COLO668 (cell line): ENCODE measurements at regions not wholly inside any gene's neighbourhood (a gene's known extent, or its start where the extent isn't known, plus 50 kb on each side); places are given as distances from the start of the nearest gene placed in this dataset.
"Not testable (repeated sequence)": the region's sequence is repeated elsewhere in the genome, so short reads cannot be mapped to it uniquely, and the experiment has no call there.

ENCODE experiments used
- DNase-seq: peaks from one replicate; lab custom pipeline; 2025; ENCODE audit not compliant: unreplicated experiment; lab: John Stamatoyannopoulos, UW

DNA sequence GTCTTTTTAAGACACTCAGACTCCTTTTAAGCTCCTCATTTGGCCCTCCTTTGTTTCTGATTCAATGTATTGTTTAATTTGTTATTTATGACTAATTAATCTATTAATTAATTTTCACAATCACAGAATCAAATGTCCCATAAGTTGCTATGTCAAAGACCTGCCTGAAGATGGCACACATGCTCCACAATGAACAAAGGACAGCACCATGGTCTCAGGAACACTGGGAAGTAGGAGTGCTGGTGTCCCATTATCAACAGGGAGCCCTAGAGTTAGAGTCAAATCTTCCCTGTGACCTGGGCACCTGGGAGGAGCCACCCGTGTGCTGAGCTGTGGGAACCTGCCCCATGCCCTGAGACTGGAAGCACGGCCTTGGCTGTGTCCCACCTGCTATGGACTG, 1164.3 kb downstream of the RPIA start:
- not testable (repeated sequence) for DNase-seq

GRCh38 chr2:89856305-89856704, 1164.8 kb downstream of the RPIA start:
- not testable (repeated sequence) for DNase-seq

- not testable (repeated sequence) for DNase-seq
These were observed 1170.7 kb downstream of the RPIA start for GRCh38 chr2:89862164-89862563.

DNA sequence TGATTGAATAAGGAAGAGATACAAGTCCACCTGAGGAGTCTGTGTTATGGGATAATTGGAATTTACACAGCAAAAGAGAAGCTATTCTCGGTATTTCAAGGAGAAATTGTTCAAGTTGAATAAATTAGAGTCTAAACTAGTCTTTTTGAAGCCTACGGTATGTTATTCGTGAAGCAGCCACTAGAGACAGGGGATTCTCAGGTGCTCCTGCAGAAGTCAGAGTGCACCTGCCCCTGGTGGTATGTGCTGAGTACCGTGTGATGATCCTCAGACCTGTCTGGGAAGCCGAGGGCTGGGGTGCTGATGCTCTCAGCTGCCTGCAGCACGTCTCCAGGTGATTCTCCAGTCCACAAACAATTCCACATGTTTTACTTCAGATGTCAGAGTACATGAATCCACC, 1171.7 kb downstream of the RPIA start:
- DNase-seq: not testable (repeated sequence)

DNA sequence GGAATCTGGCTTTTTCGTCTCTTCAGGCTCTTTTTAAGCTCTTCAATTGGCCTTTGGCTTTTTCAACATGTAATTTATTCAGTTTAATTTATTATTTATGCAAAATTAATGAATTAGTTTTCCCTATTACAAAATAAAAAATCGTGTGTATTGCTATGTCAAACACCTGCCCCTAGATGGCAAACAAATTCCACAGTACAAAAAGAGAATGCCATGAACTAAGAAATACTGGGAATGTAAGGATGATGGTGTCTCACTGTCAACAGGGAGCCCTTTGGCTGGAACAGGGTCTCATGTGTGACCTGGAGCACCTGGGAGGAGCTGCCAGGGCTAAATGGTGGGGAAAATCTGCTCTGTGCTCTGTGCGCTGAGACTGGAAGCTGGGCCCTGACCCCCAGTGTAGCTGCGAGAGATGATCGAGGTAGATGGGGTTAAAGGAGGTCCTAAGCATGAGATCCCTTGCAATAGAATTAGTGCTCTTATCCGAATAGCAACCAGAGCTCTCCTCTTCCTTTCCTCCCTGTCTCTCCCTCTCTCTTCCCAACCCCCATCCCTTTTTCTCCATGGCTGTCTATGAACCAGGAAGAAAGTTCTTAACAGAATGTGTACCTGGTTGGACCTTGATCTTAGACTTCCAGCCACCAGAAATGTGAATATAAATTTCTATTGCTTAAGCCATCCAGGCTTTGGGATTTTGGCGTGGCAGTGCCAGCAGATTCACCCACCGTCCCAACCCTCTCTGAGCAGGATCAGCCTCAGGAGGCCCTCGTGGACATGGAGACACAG, 1183.5 kb downstream of the RPIA start:
- not testable (repeated sequence) for DNase-seq

GRCh38 chr2:89876445-89876844, 1185.0 kb downstream of the RPIA start:
- not testable (repeated sequence) for DNase-seq

DNA sequence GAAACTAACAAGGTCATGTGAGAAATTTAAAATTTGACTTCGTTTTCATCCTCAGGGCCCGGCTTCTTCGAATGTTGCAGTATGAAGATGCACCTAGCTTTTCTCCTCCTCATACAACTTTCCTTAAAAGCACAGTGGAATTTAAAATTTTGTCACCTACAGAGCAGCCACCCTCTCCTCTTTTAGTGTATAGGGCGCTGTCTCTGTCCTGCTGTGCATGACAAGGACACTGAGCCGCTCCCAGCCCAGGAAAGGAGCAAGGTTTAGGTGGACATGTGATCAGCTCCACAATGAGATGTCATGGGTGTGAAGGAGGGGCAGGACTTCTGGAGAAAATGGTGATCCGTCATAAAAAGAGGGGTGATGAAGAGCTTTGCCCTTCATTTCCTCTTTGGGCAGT, 1185.4 kb downstream of the RPIA start:
- not testable (repeated sequence) for DNase-seq

DNA sequence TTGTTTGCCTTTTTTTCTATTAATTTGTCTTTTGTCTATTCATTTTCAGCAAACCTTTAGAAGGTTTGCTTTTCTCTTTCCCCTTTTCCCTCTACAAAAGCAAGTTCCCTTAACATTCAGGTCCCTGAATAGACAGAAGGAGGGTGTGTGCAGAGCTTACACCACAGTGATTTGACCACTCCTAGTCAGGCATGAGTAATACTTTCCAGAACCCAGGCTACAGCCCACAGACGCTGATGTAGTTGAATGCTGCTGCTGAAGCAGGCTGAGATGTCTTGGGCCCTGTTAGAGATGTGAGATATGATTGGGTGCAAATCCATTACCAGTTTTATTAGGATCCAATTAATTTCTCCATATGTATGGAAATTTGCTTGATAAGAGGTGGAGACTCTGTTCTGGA, 1191.4 kb downstream of the RPIA start:
- DNase-seq: not testable (repeated sequence)

DNA sequence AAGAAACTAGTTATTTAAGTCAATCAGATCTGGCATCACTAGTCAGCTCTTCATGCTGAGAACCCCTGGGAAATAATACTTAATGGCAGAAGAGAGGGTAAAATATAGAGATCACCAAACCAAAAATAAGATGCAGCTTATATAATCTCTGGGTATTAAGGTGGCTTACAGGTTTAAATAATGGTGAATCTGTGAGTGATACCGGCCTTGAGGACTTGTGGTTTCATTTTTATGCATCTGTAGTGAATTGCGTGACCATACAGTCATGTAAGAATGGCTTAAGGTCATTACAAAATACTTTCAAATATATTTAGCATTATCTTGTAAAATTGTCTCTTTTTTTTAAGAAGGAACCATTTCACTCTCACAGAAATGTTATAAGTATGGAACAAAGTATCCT, 1192.2 kb downstream of the RPIA start:
- DNase-seq: not testable (repeated sequence)

DNA sequence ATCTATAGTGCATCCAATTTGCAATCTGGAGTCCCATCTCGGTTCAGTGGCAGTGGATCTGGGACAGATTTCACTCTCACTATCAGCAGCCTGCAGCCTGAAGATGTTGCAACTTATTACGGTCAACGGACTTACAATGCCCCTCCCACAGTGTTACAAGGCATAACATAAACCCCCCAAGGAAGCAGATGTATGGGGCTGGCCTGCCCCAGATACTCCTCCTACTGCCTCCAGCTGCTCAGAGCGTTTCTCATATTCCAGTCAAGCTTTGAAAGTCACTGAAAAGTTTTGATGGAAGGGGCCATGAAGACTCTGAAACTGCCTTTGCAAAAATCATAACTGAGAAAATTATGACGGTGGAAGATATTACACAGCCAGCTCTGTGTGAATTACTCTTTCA, 1193.6 kb downstream of the RPIA start:
- DNase-seq: not testable (repeated sequence)

DNA sequence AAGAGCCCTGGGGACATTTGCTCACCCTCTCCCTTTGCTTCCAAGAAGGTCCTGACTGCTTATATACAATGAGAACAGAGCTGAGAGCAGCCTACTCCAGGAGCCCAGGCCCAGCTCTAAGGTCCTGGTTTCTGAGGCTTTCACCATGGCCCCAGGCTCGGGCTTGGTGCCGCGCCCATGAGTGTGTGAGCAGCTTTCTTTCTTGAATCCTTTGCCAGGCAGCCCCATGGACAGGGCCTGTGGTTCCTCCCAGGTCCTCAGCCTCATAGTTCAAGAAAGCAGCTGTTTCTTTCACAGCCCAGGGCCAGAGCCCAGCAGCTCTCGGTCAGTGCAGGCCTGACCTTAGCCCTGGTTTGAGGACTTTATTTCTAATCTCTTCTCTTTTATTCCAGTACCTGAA, 1197.2 kb downstream of the RPIA start:
- not testable (repeated sequence) for DNase-seq

GRCh38 chr2:89890185-89890773, 1198.8 kb downstream of the RPIA start:
- DNase-seq: not testable (repeated sequence)

- not testable (repeated sequence) for DNase-seq
These were observed 1203.5 kb downstream of the RPIA start for GRCh38 chr2:89894988-89895387.

- not testable (repeated sequence) for DNase-seq
These were observed 1204.2 kb downstream of the RPIA start for GRCh38 chr2:89895629-89896028.

DNA sequence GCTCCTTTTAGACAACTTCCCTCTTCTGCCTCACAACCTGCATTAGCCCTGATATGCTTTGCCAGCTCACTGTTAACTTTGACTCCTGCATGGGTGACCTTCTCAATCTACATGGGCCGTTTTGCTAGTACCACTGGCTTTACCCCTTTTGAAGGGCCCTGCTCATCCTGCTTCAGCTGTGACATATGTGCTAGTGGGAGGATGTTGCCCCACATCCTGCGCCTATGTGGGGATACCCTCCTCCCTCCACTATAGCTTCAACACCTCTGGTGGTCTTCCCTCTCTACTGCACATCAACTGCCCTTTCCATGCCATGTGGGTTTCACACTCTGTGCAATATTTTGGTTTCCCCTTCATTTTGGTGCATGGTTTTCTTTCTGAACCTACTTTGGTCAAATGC, 1235.5 kb downstream of the RPIA start:
- DNase-seq: not testable (repeated sequence)

- DNase-seq: not testable (repeated sequence)
These were observed 1244.0 kb downstream of the RPIA start for GRCh38 chr2:89935436-89935835.

- DNase-seq: not testable (repeated sequence)
These were observed 1244.5 kb downstream of the RPIA start for GRCh38 chr2:89936011-89936410.

DNA sequence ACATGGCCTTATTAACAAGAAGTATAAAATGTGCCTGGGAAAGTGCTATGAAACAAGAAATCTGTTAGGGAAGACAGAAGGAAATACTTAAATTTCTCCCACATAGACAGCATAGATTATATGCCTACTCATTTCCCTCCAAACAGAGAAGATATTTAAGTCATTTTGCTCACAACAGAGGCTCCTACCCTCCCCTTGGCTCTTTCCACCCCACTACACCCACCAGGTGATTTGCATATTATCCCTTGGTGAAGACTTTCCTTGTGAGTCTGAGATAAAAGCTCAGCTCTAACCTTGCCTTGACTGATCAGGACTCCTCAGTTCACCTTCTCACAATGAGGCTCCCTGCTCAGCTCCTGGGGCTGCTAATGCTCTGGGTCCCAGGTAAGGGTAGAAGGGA, 1245.1 kb downstream of the RPIA start:
- DNase-seq: not testable (repeated sequence)

DNA sequence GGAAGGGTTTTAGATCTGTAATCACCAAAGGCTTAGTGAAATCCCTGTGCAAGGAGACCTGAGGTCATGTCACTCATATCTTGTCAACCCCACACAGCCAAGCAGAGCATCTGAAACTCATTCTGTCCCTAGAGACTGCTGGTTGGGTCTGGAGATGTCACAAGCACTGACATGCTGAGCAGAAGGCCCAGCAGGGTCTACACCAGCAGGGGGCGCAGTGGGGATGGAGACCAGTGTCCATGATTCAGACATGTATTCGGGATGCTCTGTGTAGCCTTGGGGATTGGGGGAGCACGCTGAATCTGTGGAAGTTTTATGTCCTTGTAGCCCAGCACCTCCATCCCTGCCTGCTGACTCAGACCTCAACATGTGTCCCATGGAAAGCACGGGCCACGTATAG, 1247.3 kb downstream of the RPIA start:
- not testable (repeated sequence) for DNase-seq

GRCh38 chr2:89944267-89944666, 1252.8 kb downstream of the RPIA start:
- DNase-seq: not testable (repeated sequence)

DNA sequence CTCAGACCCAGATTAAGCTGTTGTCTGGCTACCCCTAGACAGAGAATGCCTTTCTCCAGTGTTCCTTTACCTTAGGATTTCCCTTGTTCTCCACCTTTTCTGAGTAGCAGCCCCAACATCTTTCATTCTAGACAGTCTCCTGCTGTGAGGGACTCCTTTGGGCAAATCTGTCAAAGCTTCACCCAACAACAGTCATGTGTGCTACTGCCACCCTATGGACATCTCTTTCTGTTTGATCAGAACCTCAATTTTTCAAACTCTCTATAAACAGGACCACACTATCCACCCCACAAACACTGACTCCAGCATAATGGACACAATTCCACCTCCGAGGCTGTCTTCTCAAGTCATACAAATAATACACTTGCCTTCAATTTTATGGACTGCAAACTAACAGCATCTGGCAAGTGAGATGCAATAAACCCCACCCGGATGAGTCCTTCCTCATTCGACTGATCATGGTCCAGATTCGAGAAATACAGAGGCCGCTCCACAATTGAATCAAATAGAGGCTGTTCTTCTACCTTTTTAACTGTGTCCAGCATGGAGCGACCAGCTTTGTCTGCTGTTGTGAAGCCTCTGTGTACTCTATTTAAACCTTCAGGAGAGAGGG, 1253.6 kb downstream of the RPIA start:
- DNase-seq: not testable (repeated sequence)
